Thyroid gland (tissue), 4 donors: ENCODE measurements at regions not wholly inside any gene's neighbourhood (a gene's known extent, or its start where the extent isn't known, plus 50 kb on each side); places are given as distances from the start of the nearest gene placed in this dataset.

Source experiments
- CTCF ChIP-seq, 6 experiments: fragments of 200-600 bp in 3 of 6; fragments of 450-650 bp in 3 of 6; sonication (generic) in 3 of 6; IDR thresholded peaks; one replicate each; pipeline ENCODE4 v1.5.1; 2016 to 2019; ENCODE audit warnings: antibody characterized with exemption in 6 of 6, mild to moderate bottlenecking in 2 of 6, inconsistent platforms in 1 of 6, moderate library complexity in 1 of 6
- POLR2A ChIP-seq, 2 donors: fragments of 450-650 bp; IDR thresholded peaks; one replicate each; pipeline ENCODE4 v1.6.1; 2017; ENCODE audit warnings: antibody characterized with exemption in 2 of 2, mild to moderate bottlenecking in 2 of 2, moderate library complexity in 1 of 2

DNA sequence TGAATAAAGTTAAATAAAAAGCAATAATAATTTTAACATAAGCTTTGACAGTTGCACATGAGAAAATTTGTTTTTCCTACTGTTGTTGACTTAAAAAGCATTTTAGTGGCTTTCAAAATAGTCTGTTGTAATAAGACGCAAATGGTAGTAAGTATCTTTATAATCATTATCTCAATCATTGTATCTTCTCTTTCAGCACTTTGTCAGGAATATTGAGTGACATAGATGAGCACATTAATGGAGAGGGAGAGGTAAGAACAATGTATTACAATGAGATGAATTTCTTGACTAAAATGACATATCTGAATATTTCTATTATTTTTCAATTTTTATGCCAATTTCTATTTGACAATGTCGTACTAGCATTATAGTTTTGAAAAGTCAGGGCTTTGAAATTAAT is 193.9 kb upstream of the MRPS30 start:
- no peak for TF ChIP-seq CTCF (IDR thresholded peaks at IDR 0.05)
- no peak for TF ChIP-seq POLR2A (IDR thresholded peaks at IDR 0.05)
